ENCODE measurements at regions not wholly inside any gene's neighbourhood (a gene's known extent, or its start where the extent isn't known, plus 50 kb on each side); places are given as distances from the start of the nearest gene placed in this dataset.

GRCh38 chr2:107428781-107429180 lies 397.9 kb upstream of the RGPD4 start:
- Histone ChIP-seq H3K36me3 (ENCODE audit: insufficient read depth, low read length) (no peaks in the 10 kb centered on the region), H3K9me2 (ENCODE audit: insufficient read depth, low read length) (no peaks in the 10 kb centered on the region), H3K4me2 (ENCODE audit: low read length) (no peak overlapping the region), H3K9me3 (ENCODE audit: low read length) (no peaks in the 10 kb centered on the region), H3K4me3 (ENCODE audit: low read depth, low read length, poor library complexity, severe bottlenecking) (no peak overlapping the region), H4K20me1 (ENCODE audit: insufficient read depth, low read length) (no peaks in the 10 kb centered on the region), H3K79me2 (ENCODE audit: insufficient read depth, low read depth, low read length) (no peaks in the 10 kb centered on the region), H3K27ac (ENCODE audit: low read depth, low read length, poor library complexity, severe bottlenecking) (no peak overlapping the region), H2AFZ (ENCODE audit: low read length) (no peak overlapping the region), H3K4me1 (ENCODE audit: insufficient read depth, low read length, poor library complexity, severe bottlenecking) (no peaks in the 10 kb centered on the region)
- TF ChIP-seq EZH2phosphoT487 (IDR thresholded peaks at IDR 0.05; ENCODE audit: borderline replicate concordance, low read depth, low read length) (no peak), CTCF (conservative IDR thresholded peaks at IDR 0.05; ENCODE audit: low read length) (no peak)
- BruUV-seq (replicated peaks), result no TSS peak
- ChIA-PET POLR2A (no interaction called here), CTCF (ENCODE audit: unreplicated experiment) (no interaction called here)
- intact Hi-C loops (cut with micrococcal nuclease; ENCODE audit: unreplicated experiment), result no loop called here
- DNase-seq (ENCODE audit: low spot score), result no peak

DNA sequence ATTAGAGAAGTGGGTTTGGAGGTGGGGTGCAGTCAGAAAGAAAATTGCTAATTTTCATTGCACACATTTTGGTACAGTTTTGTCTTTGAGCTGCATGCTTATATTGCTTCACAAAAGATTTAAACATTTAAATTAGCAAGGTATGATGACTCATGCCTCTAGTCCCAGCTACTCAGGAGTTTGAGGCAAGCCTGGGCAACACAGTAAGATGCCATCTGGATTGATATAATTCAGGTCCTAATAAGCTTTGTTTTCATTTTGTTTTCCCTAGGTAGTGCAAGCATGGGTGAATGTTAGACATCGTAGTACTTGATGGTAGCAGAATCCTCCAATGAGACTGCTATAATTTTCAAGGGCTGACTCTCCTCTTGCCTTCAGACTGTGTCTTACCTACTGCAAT lies 396.7 kb upstream of the RGPD4 start:
- no peak for TF ChIP-seq CTCF (conservative IDR thresholded peaks at IDR 0.05; ENCODE audit: low read length)
- TF ChIP-seq EZH2phosphoT487 (IDR thresholded peaks at IDR 0.05; ENCODE audit: borderline replicate concordance, low read depth, low read length), result no peak
- Histone ChIP-seq H3K36me3 (ENCODE audit: insufficient read depth, low read length) (no peaks in the 10 kb centered on the region), H2AFZ (ENCODE audit: low read length) (no peak overlapping the region), H4K20me1 (ENCODE audit: insufficient read depth, low read length) (no peaks in the 10 kb centered on the region), H3K27ac (ENCODE audit: low read depth, low read length, poor library complexity, severe bottlenecking) (no peak overlapping the region), H3K4me2 (ENCODE audit: low read length) (no peak overlapping the region), H3K4me1 (ENCODE audit: insufficient read depth, low read length, poor library complexity, severe bottlenecking) (no peaks in the 10 kb centered on the region), H3K79me2 (ENCODE audit: insufficient read depth, low read depth, low read length) (no peaks in the 10 kb centered on the region), H3K9me3 (ENCODE audit: low read length) (no peaks in the 10 kb centered on the region), H3K4me3 (ENCODE audit: low read depth, low read length, poor library complexity, severe bottlenecking) (no peak overlapping the region), H3K9me2 (ENCODE audit: insufficient read depth, low read length) (no peaks in the 10 kb centered on the region)
- DNase-seq (ENCODE audit: low spot score), result no peak
- intact Hi-C loops (cut with micrococcal nuclease; ENCODE audit: unreplicated experiment), result no loop called here
- no TSS peak for BruUV-seq (replicated peaks)
- CTCF ChIA-PET (ENCODE audit: unreplicated experiment), result no interaction called here
- POLR2A ChIA-PET, result interaction anchor here (0.7 kb wide), 1 partner anchor 35 kb away, joined by 3 read pairs; no protein-coding TSS in a partner anchor

- CTCF ChIA-PET (ENCODE audit: unreplicated experiment), result no interaction called here
- H3K79me2 ChIP-seq (ENCODE audit: insufficient read depth, low read depth, low read length), result no peaks in the 10 kb centered on the region
- H3K4me1 ChIP-seq (ENCODE audit: insufficient read depth, low read length, poor library complexity, severe bottlenecking), result no peaks in the 10 kb centered on the region
- no peak overlapping the region for H3K4me2 ChIP-seq (ENCODE audit: low read length)
- intact Hi-C loops (cut with micrococcal nuclease; ENCODE audit: unreplicated experiment), result no loop called here
- H3K4me3 ChIP-seq (ENCODE audit: low read depth, low read length, poor library complexity, severe bottlenecking), result no peak overlapping the region
- H3K9me3 ChIP-seq (ENCODE audit: low read length), result no peaks in the 10 kb centered on the region
- no peak for DNase-seq (ENCODE audit: low spot score)
- H4K20me1 ChIP-seq (ENCODE audit: insufficient read depth, low read length), result no peaks in the 10 kb centered on the region
- H3K27ac ChIP-seq (ENCODE audit: low read depth, low read length, poor library complexity, severe bottlenecking), result no peak overlapping the region
- POLR2A ChIA-PET, result interaction anchor here (0.7 kb wide), 1 partner anchor 36 kb away, joined by 3 read pairs; no protein-coding TSS in a partner anchor
- BruUV-seq (replicated peaks), result no TSS peak
- no peak for TF ChIP-seq EZH2phosphoT487 (IDR thresholded peaks at IDR 0.05; ENCODE audit: borderline replicate concordance, low read depth, low read length)
- no peak for TF ChIP-seq CTCF (conservative IDR thresholded peaks at IDR 0.05; ENCODE audit: low read length)
- H3K36me3 ChIP-seq (ENCODE audit: insufficient read depth, low read length), result no peaks in the 10 kb centered on the region
- no peak overlapping the region for H2AFZ ChIP-seq (ENCODE audit: low read length)
- no peaks in the 10 kb centered on the region for H3K9me2 ChIP-seq (ENCODE audit: insufficient read depth, low read length)
Observed at GRCh38 chr2:107430596-107431266, 396.0 kb upstream of the RGPD4 start.
